ENCODE measurements at regions not wholly inside any gene's neighbourhood (a gene's known extent, or its start where the extent isn't known, plus 50 kb on each side); places are given as distances from the start of the nearest gene placed in this dataset.

DNA sequence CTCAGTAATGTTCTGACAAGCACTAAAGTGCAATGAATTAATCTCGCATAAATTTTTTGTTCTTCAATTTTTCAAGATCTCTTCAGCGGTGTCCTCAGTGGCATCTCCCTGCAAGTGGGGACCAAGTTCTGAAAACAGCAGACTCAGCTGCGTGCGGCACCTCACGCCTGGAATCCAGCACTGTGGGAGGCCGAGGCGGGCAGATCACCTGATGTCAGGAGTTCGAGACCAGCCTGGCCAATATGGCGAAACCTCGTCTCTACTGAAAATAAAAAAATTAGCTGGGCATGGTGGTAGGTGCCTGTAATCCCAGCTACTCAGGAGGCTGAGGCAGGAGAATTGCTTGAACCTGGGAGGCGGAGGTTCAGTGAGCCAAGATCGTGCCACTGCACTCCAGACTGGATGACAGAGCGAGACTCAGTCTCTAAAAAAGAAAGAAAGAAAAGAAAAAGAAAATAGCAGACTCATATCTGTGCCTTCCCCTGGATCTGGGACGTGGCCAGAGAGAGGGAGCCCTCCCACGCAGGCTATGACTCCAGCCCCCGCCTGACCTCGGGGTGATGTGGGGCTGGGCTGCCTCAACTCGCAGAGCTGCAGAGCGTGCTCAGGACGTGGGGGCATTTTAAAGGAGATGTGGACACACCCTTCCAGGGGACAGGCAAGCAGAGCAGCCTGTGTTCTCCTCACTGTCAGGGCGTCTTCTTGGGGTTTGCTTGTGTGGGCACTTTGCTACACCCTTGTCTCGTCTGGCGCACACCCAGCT lies 346.6 kb downstream of the BRD1 start:
- no peak for TF ChIP-seq SPI1 (IDR thresholded peaks at IDR 0.05; ENCODE audit: low read depth, low read length)
- no peak for TF ChIP-seq POLR2A (IDR thresholded peaks at IDR 0.05; ENCODE audit: low read depth, low read length)
- no peak for TF ChIP-seq POLR2AphosphoS5 (IDR thresholded peaks at IDR 0.05; ENCODE audit: low read depth, low read length)
- TF ChIP-seq TAF1 (IDR thresholded peaks at IDR 0.05; ENCODE audit: low read depth, low read length): no peak
- TF ChIP-seq PAX5 (IDR thresholded peaks at IDR 0.05; ENCODE audit: insufficient read depth, low read length, severe bottlenecking): no peak
- TF ChIP-seq POU2F2 (IDR thresholded peaks at IDR 0.05; ENCODE audit: low read depth, low read length): no peak

All from GM12891 (cell line).